CD4-positive, CD25-positive, alpha-beta regulatory T cell (primary cell): ENCODE measurements at regions not wholly inside any gene's neighbourhood (a gene's known extent, or its start where the extent isn't known, plus 50 kb on each side); places are given as distances from the start of the nearest gene placed in this dataset.
"Not testable (repeated sequence)": the region's sequence is repeated elsewhere in the genome, so short reads cannot be mapped to it uniquely, and the experiment has no call there.

ENCODE experiments used
- ATAC-seq, 2 donors: fragments of 150-1000 bp; cut with Tn5 transposase; one replicate each; pipeline ENCODE4 v1.10.0; 2021; ENCODE audit warnings: low read depth in 2 of 2, moderate number of reproducible peaks in 2 of 2, moderate library complexity in 1 of 2
- DNase-seq, 3 donors: peaks; one replicate each; pipeline versions ENCODE4 v3.0.0 to v3.0.0-alpha.2; 2012 to 2022; ENCODE audit warnings: mixed read lengths in 1 of 3
- H3K27ac ChIP-seq: one replicate; pipeline ENCODE4 v1.7.0; 2013; ENCODE audit warnings: mild to moderate bottlenecking, low read length; ENCODE audit not compliant: insufficient read depth, poor library complexity, severe bottlenecking
- H3K27me3 ChIP-seq: one replicate; pipeline ENCODE4 v1.7.0; 2013; ENCODE audit warnings: low read length; ENCODE audit not compliant: control insufficient read depth, insufficient read depth
- H3K36me3 ChIP-seq: one replicate; pipeline ENCODE4 v1.7.0; 2013; ENCODE audit warnings: mild to moderate bottlenecking, low read length, moderate library complexity; ENCODE audit not compliant: control insufficient read depth, insufficient read depth
- H3K4me1 ChIP-seq: 2 replicates; pipeline ENCODE4 v1.7.0; 2013; ENCODE audit warnings: mild to moderate bottlenecking, low read length; ENCODE audit not compliant: insufficient read depth, control insufficient read depth, poor library complexity, severe bottlenecking
- H3K4me3 ChIP-seq: one replicate; pipeline ENCODE4 v1.7.0; 2013; ENCODE audit warnings: low read depth, mild to moderate bottlenecking, low read length, moderate library complexity
- H3K9me3 ChIP-seq, 2 experiments: 1 replicate in 1 of 2; 2 replicates in 1 of 2; pipeline ENCODE4 v1.7.0; 2013; ENCODE audit warnings: low read length in 2 of 2, mild to moderate bottlenecking in 1 of 2, moderate library complexity in 1 of 2; ENCODE audit not compliant: control insufficient read depth in 2 of 2
- H3K27ac Mint-ChIP-seq, 3 donors: one replicate each; pipeline ENCODE4 v1.8.0; 2020 to 2022; ENCODE audit warnings: mild to moderate bottlenecking in 3 of 3, mixed read lengths in 3 of 3, moderate library complexity in 2 of 3
- H3K27me3 Mint-ChIP-seq: one replicate; pipeline ENCODE4 v1.8.0; 2022; ENCODE audit warnings: mild to moderate bottlenecking, mixed read lengths
- H3K36me3 Mint-ChIP-seq: one replicate; pipeline ENCODE4 v1.8.0; 2020; ENCODE audit warnings: mixed read lengths
- H3K4me1 Mint-ChIP-seq, 4 donors: one replicate each; pipeline ENCODE4 v1.8.0; 2020 to 2022; ENCODE audit warnings: mixed read lengths in 4 of 4, mild to moderate bottlenecking in 1 of 4
- H3K4me3 Mint-ChIP-seq, 4 donors: one replicate each; pipeline ENCODE4 v1.8.0; 2020 to 2022; ENCODE audit warnings: mild to moderate bottlenecking in 4 of 4, mixed read lengths in 4 of 4, moderate library complexity in 3 of 4
- H3K9me3 Mint-ChIP-seq, 7 donors: one replicate each; pipeline ENCODE4 v1.8.0; 2020 to 2022; ENCODE audit warnings: mixed read lengths in 7 of 7, mild to moderate bottlenecking in 3 of 7, moderate library complexity in 2 of 7

- not testable (repeated sequence) for H3K4me3 Mint-ChIP-seq, H3K4me1 Mint-ChIP-seq, H3K27me3 ChIP-seq, H3K27ac Mint-ChIP-seq, H3K9me3 ChIP-seq, H3K36me3 ChIP-seq, H3K36me3 Mint-ChIP-seq, H3K9me3 Mint-ChIP-seq, DNase-seq, H3K27ac ChIP-seq, H3K4me1 ChIP-seq, H3K4me3 ChIP-seq, ATAC-seq, H3K27me3 Mint-ChIP-seq
Measured at GRCh38 chr21:25531538-25532250, 75.6 kb downstream of the MRPL39 start.

GRCh38 chr21:25528515-25528914 lies 78.8 kb downstream of the MRPL39 start:
- no peaks in the 10 kb centered on the region for H3K27me3 Mint-ChIP-seq
- DNase-seq, result no peak
- H3K9me3 Mint-ChIP-seq, result peaks cover 0 to 4% (median 0%) of the 10 kb centered on the region in 7 donors
- no peaks in the 10 kb centered on the region for H3K4me1 ChIP-seq
- H3K9me3 ChIP-seq, result no peaks in the 10 kb centered on the region
- ATAC-seq, result no peak
- H3K4me1 Mint-ChIP-seq, result peaks cover 0 to 9% (median 1%) of the 10 kb centered on the region in 4 donors
- no peak overlapping the region for H3K27ac ChIP-seq
- H3K36me3 Mint-ChIP-seq, result no peaks in the 10 kb centered on the region
- no peak overlapping the region for H3K4me3 ChIP-seq
- H3K27ac Mint-ChIP-seq, result no peak overlapping the region
- no peaks in the 10 kb centered on the region for H3K27me3 ChIP-seq
- H3K36me3 ChIP-seq, result no peaks in the 10 kb centered on the region
- no peak overlapping the region for H3K4me3 Mint-ChIP-seq

- no peaks in the 10 kb centered on the region for H3K36me3 Mint-ChIP-seq
Measured at GRCh38 chr21:25518491-25518911, 88.8 kb downstream of the MRPL39 start.

GRCh38 chr21:25515484-25516405 lies 91.5 kb downstream of the MRPL39 start:
- DNase-seq (no peak), ATAC-seq (no peak)
- H3K36me3 ChIP-seq, result no peaks in the 10 kb centered on the region
- H3K27ac ChIP-seq, result no peak overlapping the region
- Mint-ChIP-seq H3K36me3 (no peaks in the 10 kb centered on the region), H3K9me3 (peaks cover 0 to 2% (median 0%) of the 10 kb centered on the region in 7 donors), H3K4me3 (no peak overlapping the region), H3K4me1 (peaks cover 0 to 3% (median under 1%) of the 10 kb centered on the region in 4 donors), H3K27ac (no peak overlapping the region), H3K27me3 (no peaks in the 10 kb centered on the region)
- H3K9me3 ChIP-seq, result no peaks in the 10 kb centered on the region
- no peaks in the 10 kb centered on the region for H3K27me3 ChIP-seq
- H3K4me1 ChIP-seq, result no peaks in the 10 kb centered on the region
- no peak overlapping the region for H3K4me3 ChIP-seq

More at GRCh38 chr21:25518491-25518911, 88.8 kb downstream of the MRPL39 start:
- H3K4me1 Mint-ChIP-seq, result no peaks in the 10 kb centered on the region
- no peak overlapping the region for H3K4me3 Mint-ChIP-seq
- peaks cover 4% of the 10 kb centered on the region for H3K27me3 Mint-ChIP-seq
- ATAC-seq (no peak), DNase-seq (no peak)
- no peak overlapping the region for H3K27ac ChIP-seq
- H3K4me3 ChIP-seq, result no peak overlapping the region
- H3K4me1 ChIP-seq, result no peaks in the 10 kb centered on the region
- no peaks in the 10 kb centered on the region for H3K36me3 ChIP-seq
- H3K27ac Mint-ChIP-seq, result no peak overlapping the region
- no peaks in the 10 kb centered on the region for H3K9me3 ChIP-seq
- H3K9me3 Mint-ChIP-seq, result peaks cover 0 to 2% (median 0%) of the 10 kb centered on the region in 7 donors
- H3K27me3 ChIP-seq, result no peaks in the 10 kb centered on the region

- ATAC-seq, result no peak
- H3K9me3 Mint-ChIP-seq, result no peaks in the 10 kb centered on the region
Measured at GRCh38 chr21:25513810-25514209, 93.5 kb downstream of the MRPL39 start.

GRCh38 chr21:25512095-25513081 lies 94.9 kb downstream of the MRPL39 start:
- Mint-ChIP-seq H3K36me3 (no peaks in the 10 kb centered on the region), H3K27me3 (no peaks in the 10 kb centered on the region), H3K9me3 (no peaks in the 10 kb centered on the region), H3K4me3 (no peak overlapping the region), H3K4me1 (peaks cover 0 to 22% (median 10%) of the 10 kb centered on the region in 4 donors), H3K27ac (no peak overlapping the region)
- Histone ChIP-seq H3K4me3 (no peak overlapping the region), H3K4me1 (peaks cover 5% of the 10 kb centered on the region), H3K27ac (no peak overlapping the region), H3K36me3 (no peaks in the 10 kb centered on the region), H3K9me3 (no peaks in the 10 kb centered on the region), H3K27me3 (no peaks in the 10 kb centered on the region)
- no peak for DNase-seq
- no peak for ATAC-seq

More at GRCh38 chr21:25513810-25514209, 93.5 kb downstream of the MRPL39 start:
- DNase-seq, result no peak
- H3K4me1 Mint-ChIP-seq, result peaks cover 0 to 9% (median 8%) of the 10 kb centered on the region in 4 donors
- no peak overlapping the region for H3K4me3 ChIP-seq
- no peaks in the 10 kb centered on the region for H3K27me3 Mint-ChIP-seq
- peaks cover 5% of the 10 kb centered on the region for H3K4me1 ChIP-seq
- no peak overlapping the region for H3K27ac Mint-ChIP-seq
- no peaks in the 10 kb centered on the region for H3K27me3 ChIP-seq
- H3K36me3 Mint-ChIP-seq, result no peaks in the 10 kb centered on the region
- no peak overlapping the region for H3K27ac ChIP-seq
- no peak overlapping the region for H3K4me3 Mint-ChIP-seq
- H3K36me3 ChIP-seq, result no peaks in the 10 kb centered on the region
- no peaks in the 10 kb centered on the region for H3K9me3 ChIP-seq

- DNase-seq (peak in 1 of 3 donors; percentile 30), ATAC-seq (no peak)
- Mint-ChIP-seq H3K27ac (no peak overlapping the region), H3K9me3 (no peaks in the 10 kb centered on the region), H3K36me3 (no peaks in the 10 kb centered on the region), H3K27me3 (no peaks in the 10 kb centered on the region), H3K4me3 (peak overlapping the region in 3 of 4 donors; percentile 5 to 11 (median 11)), H3K4me1 (peaks cover 0 to 24% (median 10%) of the 10 kb centered on the region in 4 donors)
- Histone ChIP-seq H3K27me3 (no peaks in the 10 kb centered on the region), H3K27ac (no peak overlapping the region), H3K9me3 (no peaks in the 10 kb centered on the region), H3K4me1 (peaks cover 5% of the 10 kb centered on the region), H3K4me3 (peak overlapping the region; percentile 17), H3K36me3 (no peaks in the 10 kb centered on the region)
Measured at GRCh38 chr21:25509862-25510261, 97.4 kb downstream of the MRPL39 start.
